ENCODE measurements at regions not wholly inside any gene's neighbourhood (a gene's known extent, or its start where the extent isn't known, plus 50 kb on each side); places are given as distances from the start of the nearest gene placed in this dataset.
"Not testable (repeated sequence)": the region's sequence is repeated elsewhere in the genome, so short reads cannot be mapped to it uniquely, and the experiment has no call there.

- not testable (repeated sequence) for TF ChIP-seq CTCF, POLR2A (IDR thresholded peaks at IDR 0.05)
Observed at GRCh38 chr2:111453816-111454215, 333.1 kb downstream of the BCL2L11 start.
